GM10266 (cell line): ENCODE measurements at regions not wholly inside any gene's neighbourhood (a gene's known extent, or its start where the extent isn't known, plus 50 kb on each side); places are given as distances from the start of the nearest gene placed in this dataset.

Experiments used
- DNase-seq: peaks from one replicate; pipeline ENCODE4 v3.0.0; 2012; ENCODE audit errors: extremely low spot score
- CTCF ChIP-seq: IDR thresholded peaks from 2 replicates; pipeline ENCODE4 v1.5.1; 2012; ENCODE audit warnings: mild to moderate bottlenecking, low read depth; ENCODE audit not compliant: control insufficient read depth, insufficient read depth; ENCODE audit errors: missing control alignments

GRCh38 chr12:14111230-14111865 is 129.9 kb upstream of the GRIN2B start:
- peak; percentile 43 for DNase-seq
- peak; percentile 48 for TF ChIP-seq CTCF

- no peak for TF ChIP-seq CTCF
- no peak for DNase-seq
Measured at GRCh38 chr12:14113031-14113430, 131.6 kb upstream of the GRIN2B start.

- no peak for TF ChIP-seq CTCF
- DNase-seq: no peak
Measured at GRCh38 chr12:14126692-14127091, 145.3 kb upstream of the GRIN2B start.

GRCh38 chr12:14129611-14130195 is 148.3 kb upstream of the GRIN2B start:
- no peak for DNase-seq
- TF ChIP-seq CTCF: no peak

- no peak for DNase-seq
- TF ChIP-seq CTCF: no peak
Measured at GRCh38 chr12:14135996-14136395, 154.6 kb upstream of the GRIN2B start.

- DNase-seq: no peak
- no peak for TF ChIP-seq CTCF
Measured at GRCh38 chr12:14138495-14138894, 157.1 kb upstream of the GRIN2B start.

GRCh38 chr12:14148489-14149270 is 167.3 kb upstream of the GRIN2B start:
- TF ChIP-seq CTCF: no peak
- DNase-seq: no peak
